ENCODE measurements at regions not wholly inside any gene's neighbourhood (a gene's known extent, or its start where the extent isn't known, plus 50 kb on each side); places are given as distances from the start of the nearest gene placed in this dataset.

GRCh38 chr18:53874103-53874502, 350.4 kb downstream of the MBD2 start:
- TF ChIP-seq POLR2A (IDR thresholded peaks at IDR 0.05), result no peak
- TF ChIP-seq CTCF (IDR thresholded peaks at IDR 0.05), result no peak
